Retina (tissue), 1 donor: ENCODE measurements at regions not wholly inside any gene's neighbourhood (a gene's known extent, or its start where the extent isn't known, plus 50 kb on each side); places are given as distances from the start of the nearest gene placed in this dataset.

Experiments
- DNase-seq: peaks from one replicate; pipeline ENCODE4 v3.0.0-alpha.2; 2016

DNA sequence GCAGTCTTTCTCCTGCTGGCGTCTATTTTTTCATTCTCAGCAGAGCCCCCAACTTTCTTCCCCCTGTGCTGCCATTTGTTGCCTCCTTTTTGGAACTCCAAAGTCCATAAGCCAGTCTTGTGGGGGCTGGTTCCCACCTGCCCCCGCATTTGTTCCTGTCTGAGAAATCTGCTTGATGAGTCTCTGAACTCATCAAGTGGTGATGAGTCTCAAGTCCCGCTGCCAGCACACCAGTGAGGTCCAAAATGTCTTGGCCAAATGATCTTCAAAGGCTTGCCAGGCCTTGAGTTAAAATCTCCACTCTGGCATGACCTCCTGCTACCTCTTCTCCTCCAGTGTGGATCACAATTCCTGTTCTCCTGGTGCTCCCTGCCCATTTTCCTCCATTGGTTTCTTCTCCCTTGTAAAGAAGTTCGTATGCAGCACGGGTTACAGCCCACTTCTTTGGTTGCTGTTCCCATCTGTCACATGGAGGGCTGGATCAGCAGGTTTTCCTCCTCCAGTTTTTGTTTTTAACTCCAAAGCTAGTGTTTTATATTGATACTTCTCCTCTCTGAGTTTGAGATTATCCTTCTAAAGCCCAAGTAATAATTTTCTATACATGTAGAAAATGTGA is 72.7 kb upstream of the LIMCH1 start:
- DNase-seq: no peak

DNA sequence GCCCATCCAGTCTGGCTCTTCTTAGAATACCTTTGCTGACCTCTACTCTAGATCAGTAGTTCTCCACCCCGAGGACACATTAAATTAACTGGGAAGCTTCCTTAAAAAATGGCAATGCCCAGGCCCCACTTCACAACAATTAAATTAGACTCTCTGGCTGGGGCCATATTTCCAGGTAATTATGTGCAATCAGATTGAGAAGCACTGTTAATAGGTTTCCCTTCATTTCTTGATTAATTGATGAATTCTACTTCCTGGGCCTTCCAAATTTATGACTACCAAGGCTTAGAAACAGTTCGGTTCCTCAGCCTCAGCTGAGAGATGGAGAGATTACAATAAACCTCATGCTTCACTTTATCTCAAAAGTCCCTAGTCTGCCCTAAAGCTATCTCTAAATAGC is 71.7 kb upstream of the LIMCH1 start:
- no peak for DNase-seq

DNA sequence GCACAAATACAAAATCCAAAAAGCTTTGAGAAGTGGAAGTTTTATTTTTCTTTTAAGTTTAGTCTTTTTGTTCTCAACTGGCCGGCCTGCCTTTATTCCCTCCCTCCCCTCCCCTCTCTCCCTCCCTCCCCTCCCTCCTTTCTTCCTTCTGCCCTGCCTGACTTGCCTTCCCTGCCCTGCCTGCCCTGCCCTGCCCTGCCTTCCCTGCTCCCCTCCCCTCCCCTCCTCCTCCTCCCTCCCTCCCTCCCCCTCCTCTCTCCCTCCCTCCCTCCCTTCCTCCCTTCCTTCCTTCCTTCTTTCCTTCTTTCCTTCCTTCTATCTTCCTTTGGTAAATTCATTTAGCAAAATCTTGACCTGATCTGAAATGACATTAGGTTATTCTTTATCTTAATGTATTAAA is 69.8 kb upstream of the LIMCH1 start:
- no peak for DNase-seq

DNA sequence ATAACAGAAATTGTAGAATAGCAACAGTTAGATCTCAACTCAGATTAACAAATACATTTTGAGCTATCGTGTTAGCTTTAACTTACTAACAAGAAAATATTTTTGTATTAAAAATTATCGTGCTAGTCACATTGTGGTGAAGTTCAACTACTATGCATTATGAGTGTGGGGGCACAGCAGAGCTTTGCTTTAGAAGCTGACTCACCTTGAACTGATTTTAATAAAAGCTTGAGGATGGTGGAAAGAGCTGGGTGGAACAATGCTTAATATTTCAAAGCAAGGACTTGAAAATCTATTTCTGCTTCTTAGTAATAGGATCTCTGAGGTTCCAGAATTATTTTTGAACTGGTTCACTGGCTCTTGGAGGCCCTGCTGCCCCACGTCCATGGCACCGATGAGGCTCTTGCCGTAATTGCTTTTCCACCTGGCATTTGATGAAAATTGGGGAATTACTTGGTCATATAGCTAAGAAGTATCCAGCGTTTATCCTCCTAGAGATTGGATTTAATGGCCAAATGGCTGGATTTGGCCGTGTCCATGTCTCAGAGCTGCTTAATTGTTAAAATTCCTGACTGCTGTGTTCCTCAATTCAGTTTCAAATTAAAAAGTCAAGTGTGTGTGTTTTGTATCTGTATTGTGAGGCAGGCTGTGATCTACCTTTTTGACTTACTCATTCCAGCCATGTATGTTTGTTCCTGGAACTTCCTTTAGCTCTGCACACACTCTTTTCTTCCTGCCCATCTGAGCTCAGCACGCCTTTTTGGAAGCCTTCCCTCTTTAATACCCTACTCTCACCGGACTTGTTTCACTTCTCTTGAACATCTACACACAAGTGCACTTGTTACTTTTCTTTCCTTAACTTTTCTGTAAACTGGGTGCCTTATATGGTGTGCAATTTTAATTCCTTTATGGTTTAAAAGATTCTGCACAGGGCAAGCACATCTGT is 66.6 kb upstream of the LIMCH1 start:
- no peak for DNase-seq

DNA sequence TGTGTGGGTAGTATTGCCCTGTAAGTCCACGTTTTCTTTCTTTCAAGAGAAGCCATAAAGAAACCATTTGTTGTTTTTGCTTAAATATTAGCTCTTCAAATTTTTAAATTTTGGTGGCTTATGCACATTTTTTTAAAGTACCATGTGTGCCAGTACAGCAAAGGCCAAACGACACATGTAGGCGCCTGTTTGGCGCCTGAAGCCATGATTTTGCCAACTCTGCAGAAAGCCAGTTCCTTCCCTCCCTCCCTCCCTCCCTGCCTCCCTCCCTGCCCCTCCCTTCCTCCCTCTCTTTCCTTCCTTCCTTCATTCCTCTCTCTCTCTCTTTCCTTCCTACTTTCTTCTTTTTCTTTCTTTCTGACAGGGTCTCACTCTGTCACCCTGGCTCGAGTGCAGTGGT is 65.9 kb upstream of the LIMCH1 start:
- no peak for DNase-seq

DNA sequence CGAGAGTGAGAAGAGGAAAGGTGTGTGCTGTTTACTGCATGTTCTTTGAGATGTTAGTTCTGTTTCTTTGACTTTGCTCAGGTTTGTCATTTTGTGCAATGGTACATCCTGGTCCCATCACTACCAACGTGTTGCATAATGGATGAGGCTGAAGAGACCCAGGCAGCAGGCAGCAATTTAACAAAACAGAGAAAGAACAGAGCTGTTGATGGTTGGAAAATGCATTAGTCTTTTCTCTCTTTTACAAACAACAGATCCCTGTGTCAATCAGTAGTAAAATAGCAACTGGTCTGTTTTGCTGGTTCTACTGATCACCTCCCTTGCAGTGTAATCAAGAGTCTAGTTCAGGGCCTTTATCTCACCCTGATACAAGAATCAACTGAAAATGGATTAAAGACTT is 64.8 kb upstream of the LIMCH1 start:
- DNase-seq: no peak

DNA sequence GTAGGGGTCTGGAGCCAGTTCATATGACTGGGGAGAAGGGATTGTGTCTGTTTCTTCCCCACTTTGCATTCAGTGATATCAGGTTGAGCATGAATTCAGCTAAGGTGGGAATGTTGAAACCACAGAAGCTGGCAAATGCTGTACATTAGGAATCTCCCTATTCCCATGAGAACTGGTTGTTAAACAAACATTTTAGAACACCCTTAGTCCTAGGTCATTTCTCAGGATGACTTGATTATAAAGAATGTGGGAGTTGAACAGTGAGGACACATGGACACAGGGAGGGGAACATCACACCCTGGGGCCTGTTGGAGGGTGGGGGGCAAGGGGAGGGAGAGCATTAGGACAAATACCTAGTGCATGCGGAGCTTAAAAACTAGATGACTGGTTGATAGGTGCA is 62.6 kb upstream of the LIMCH1 start:
- no peak for DNase-seq

DNA sequence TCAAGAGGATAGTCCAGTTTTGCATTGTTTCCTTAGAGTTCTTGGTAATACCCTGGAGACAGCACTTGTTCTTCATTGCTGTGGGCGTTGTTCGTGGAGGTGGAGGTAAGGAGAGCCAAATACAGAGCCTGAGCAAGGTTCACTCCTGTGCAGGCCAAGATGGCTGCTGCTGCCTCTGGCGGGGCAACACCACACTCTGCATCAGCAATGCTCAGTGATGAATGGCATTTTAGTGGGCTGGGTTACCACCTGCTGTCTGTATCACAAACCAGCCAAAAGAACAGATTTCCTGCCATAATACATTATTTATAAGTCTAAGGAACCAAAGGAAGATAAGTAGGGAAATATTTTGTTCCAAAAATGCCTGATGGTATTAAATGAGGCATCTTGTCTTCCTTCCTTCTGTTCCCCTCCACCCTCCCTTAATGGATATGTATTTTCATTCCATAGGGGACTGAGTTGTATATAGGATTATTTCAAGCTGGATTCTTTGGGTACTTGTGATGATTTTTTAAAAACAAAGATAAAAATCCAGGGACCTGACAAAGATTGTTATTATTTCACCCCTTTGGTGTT is 61.6 kb upstream of the LIMCH1 start:
- no peak for DNase-seq

DNA sequence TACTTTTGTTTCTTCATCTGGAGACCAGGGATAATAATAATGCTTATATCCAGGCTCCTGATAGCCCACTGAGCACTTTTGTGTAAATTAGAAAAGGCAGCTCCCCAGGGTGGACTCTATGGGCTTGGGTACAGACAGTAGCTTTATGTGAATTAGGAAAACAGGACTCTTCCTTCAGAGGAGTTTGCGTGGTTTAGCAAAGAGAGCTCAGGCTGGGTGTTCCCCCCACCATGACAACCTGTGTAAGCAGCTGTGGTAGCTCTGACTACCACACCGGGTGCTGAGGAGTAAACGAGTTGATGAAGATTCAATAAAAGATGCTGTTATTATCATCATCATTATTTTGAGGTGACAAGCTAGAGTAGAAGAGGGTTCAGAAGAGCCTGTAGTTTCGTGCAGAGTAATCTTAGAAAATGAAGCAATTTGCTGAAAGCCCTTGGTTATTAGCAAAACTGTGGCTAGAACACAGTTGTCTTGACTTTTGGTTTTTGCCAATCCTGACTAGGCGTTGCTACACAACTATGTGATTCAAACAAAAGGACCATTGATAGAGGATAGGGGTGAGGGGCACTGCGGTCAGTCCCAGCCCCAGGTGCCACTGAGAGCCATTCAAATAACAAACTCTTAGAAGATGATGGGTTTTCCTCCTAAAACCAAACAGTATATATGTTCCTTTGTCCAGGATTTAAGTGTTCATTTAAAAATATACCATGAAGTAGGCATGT is 60.6 kb upstream of the LIMCH1 start:
- DNase-seq: no peak

DNA sequence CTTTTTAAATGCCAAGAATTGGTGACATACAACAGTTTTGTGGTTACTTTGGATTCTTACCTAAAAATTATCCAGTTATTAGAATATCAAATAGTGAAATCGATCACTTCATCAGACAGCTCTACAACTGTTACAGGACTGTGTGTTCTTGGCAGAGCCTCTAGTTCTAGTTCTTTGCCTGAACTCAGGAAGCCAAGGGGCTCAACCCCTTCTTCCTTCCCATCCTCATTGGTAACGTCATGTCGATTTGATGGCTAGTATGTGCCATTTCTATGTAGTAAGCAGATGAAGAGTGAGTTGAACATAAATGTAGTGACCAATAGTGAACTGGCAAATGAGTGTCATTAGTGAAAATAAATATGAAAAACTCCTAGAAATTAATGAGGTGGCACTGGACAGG is 59.4 kb upstream of the LIMCH1 start:
- no peak for DNase-seq

DNA sequence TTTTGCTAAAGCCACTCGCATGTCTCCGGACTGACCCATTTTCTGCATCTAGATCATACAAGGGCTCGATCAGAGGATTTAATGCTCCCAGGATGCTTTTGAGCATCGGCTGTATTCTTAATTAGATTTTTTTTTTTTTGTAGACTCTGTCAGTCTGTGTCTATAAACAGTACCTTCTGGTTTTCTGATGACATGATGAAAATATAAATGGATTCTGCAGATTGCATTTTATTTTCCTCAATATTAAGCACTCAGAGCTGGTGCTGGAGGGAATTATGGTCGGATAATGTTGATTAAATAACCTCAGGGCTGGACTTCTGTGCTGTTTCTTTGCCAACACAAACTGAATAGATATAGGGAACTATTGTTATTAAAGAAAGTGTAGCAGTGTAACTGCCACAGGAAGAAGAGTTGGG is 57.1 kb upstream of the LIMCH1 start:
- DNase-seq: no peak

DNA sequence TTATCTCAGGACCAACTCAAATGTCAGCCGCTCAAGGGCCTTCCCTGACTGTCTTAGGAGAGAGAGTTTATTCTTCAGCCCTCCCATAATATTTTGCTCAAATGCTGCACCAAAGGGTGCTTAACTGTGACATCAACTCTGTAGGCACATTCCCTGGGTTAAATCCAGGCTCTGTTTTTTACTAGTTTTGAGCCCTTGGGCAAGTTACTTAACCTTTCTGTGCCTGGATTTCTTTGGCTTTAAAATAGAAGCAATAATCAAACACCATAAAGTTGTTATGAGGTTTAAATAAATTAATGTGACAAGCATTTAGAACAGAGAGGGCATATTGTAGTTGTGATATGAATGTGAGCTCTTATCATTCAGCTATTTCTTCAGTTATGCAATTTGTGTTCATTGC is 54.2 kb upstream of the LIMCH1 start:
- DNase-seq: no peak

DNA sequence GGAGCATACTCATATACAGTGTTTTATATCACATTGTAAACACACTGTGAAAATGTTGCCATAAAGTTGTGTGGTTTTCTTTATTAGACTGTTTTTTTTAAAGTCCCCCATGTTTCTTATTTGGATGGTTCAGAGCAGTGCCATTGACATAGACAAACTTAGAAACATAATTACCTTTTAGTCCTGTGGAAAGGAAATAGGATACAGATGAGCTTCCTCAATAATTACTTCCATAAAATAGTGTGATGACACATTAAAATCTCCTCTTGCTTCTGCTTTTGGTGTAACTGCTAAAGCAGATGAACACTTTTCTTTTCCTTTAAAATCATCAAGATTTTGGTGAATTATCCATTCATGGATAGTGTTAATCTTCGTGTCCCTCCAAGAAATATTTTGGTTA is 52.9 kb upstream of the LIMCH1 start:
- no peak for DNase-seq

DNA sequence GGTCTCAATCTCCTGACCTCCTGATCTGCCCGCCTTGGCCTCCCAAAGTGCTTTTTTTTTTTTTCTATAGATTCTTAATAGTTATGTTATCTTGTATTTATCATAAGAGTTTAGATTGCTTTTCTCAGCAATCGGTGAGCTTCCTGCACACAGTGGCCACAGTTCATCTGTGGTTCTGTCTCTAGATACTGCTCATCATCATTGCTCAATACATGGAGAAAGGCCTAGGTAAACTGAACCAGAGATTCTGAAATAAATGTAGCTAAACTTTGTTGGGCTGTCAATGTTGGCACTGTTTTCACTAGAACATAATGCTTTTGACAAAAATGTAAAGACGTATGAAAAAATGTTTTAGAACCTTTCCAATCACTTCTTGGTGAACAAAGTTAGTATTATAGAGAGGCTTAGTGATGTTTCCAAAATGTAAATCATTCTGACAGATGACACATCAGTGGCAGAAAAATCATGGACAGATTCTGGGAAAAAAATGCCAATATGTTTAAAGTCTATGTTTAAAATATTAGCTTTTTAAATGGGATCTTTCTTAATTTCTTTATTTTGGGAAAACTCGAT is 50.0 kb upstream of the LIMCH1 start:
- no peak for DNase-seq
